Breast epithelium (tissue), 4 donors: ENCODE measurements at regions not wholly inside any gene's neighbourhood (a gene's known extent, or its start where the extent isn't known, plus 50 kb on each side); places are given as distances from the start of the nearest gene placed in this dataset.

Experiments
- DNase-seq, 2 donors: peaks; one replicate each; pipeline ENCODE4 v3.0.0-alpha.2; 2019; ENCODE audit warnings: low spot score in 2 of 2
- H3K27ac ChIP-seq, 2 donors: fragments of 200-600 bp; sonication (generic) in 1 of 2; one replicate each; pipeline ENCODE4 v1.5.1; 2016 to 2019; ENCODE audit warnings: mild to moderate bottlenecking in 1 of 2
- H3K27me3 ChIP-seq, 2 donors: fragments of 200-600 bp; sonication (generic) in 1 of 2; one replicate each; pipeline versions ENCODE4 v1.5.1 to v1.6.0; 2017 to 2019; ENCODE audit warnings: control low read depth in 1 of 2, mild to moderate bottlenecking in 1 of 2
- H3K36me3 ChIP-seq: fragments of 200-600 bp; one replicate; pipeline ENCODE4 v1.5.1; 2019
- H3K4me1 ChIP-seq, 2 donors: fragments of 200-600 bp; sonication (generic); one replicate each; pipeline ENCODE4 v1.5.1; 2016 to 2019; ENCODE audit warnings: control low read depth in 1 of 2
- H3K4me3 ChIP-seq, 3 donors: fragments of 200-600 bp; sonication (generic); 1 replicate in 2 of 3; 2 replicates in 1 of 3; pipeline ENCODE4 v1.5.1; 2016 to 2019; ENCODE audit warnings: mild to moderate bottlenecking in 3 of 3, moderate library complexity in 2 of 3
- H3K9me3 ChIP-seq, 2 donors: fragments of 200-600 bp; sonication (generic) in 1 of 2; one replicate each; pipeline ENCODE4 v1.5.1; 2016 to 2019; ENCODE audit warnings: control low read depth in 1 of 2
- CTCF ChIP-seq, 3 donors: fragments of 450-650 bp; IDR thresholded peaks; one replicate each; pipeline ENCODE4 v1.5.1; 2016 to 2017; ENCODE audit warnings: antibody characterized with exemption in 3 of 3, mild to moderate bottlenecking in 3 of 3, moderate library complexity in 3 of 3
- POLR2A ChIP-seq: fragments of 450-650 bp; IDR thresholded peaks from one replicate; pipeline ENCODE4 v1.6.1; 2016; ENCODE audit warnings: antibody characterized with exemption, mild to moderate bottlenecking, moderate library complexity
- POLR2AphosphoS5 ChIP-seq, 3 donors: sonication (generic); formaldehyde crosslinking; IDR thresholded peaks; one replicate each; pipeline ENCODE4 v1.6.1; 2017; ENCODE audit warnings: antibody characterized with exemption in 3 of 3
- intact Hi-C: fragments of 100-400 bp; cut with DNase I; formaldehyde crosslinking; loops from one replicate; pipeline ENCODE4 v1.15.1; 2023; ENCODE audit warnings: low total_unique reads

- no peaks in the 10 kb centered on the region for H3K4me1 ChIP-seq
- no peak for TF ChIP-seq POLR2A
- no peak for TF ChIP-seq CTCF (IDR thresholded peaks at IDR 0.05)
- TF ChIP-seq POLR2AphosphoS5 (IDR thresholded peaks at IDR 0.05), result no peak
- H3K27ac ChIP-seq, result no peak overlapping the region
- no peak overlapping the region for H3K4me3 ChIP-seq
- no peaks in the 10 kb centered on the region for H3K36me3 ChIP-seq
- intact Hi-C loops, result no loop called here
- no peaks in the 10 kb centered on the region for H3K27me3 ChIP-seq
- no peak for DNase-seq
- no peaks in the 10 kb centered on the region for H3K9me3 ChIP-seq
These were observed 87.8 kb downstream of the ATP1A1 start for GRCh38 chr1:116460783-116461376.

GRCh38 chr1:116461723-116462122 is 88.7 kb downstream of the ATP1A1 start:
- Histone ChIP-seq H3K9me3 (no peaks in the 10 kb centered on the region), H3K4me3 (no peak overlapping the region), H3K4me1 (no peaks in the 10 kb centered on the region), H3K27me3 (no peaks in the 10 kb centered on the region), H3K27ac (no peak overlapping the region), H3K36me3 (no peaks in the 10 kb centered on the region)
- DNase-seq, result no peak
- intact Hi-C loops, result no loop called here
- TF ChIP-seq POLR2A (no peak), POLR2AphosphoS5 (IDR thresholded peaks at IDR 0.05) (no peak), CTCF (IDR thresholded peaks at IDR 0.05) (no peak)

GRCh38 chr1:116462722-116463121 is 89.7 kb downstream of the ATP1A1 start:
- Histone ChIP-seq H3K9me3 (no peaks in the 10 kb centered on the region), H3K4me1 (no peaks in the 10 kb centered on the region), H3K36me3 (no peaks in the 10 kb centered on the region), H3K4me3 (no peak overlapping the region), H3K27ac (no peak overlapping the region), H3K27me3 (no peaks in the 10 kb centered on the region)
- intact Hi-C loops, result no loop called here
- no peak for TF ChIP-seq POLR2A
- no peak for TF ChIP-seq POLR2AphosphoS5 (IDR thresholded peaks at IDR 0.05)
- no peak for TF ChIP-seq CTCF (IDR thresholded peaks at IDR 0.05)
- no peak for DNase-seq

- no peak for DNase-seq
- H3K36me3 ChIP-seq, result no peaks in the 10 kb centered on the region
- H3K27me3 ChIP-seq, result no peaks in the 10 kb centered on the region
- TF ChIP-seq POLR2A (no peak), CTCF (IDR thresholded peaks at IDR 0.05) (no peak), POLR2AphosphoS5 (IDR thresholded peaks at IDR 0.05) (no peak)
- H3K27ac ChIP-seq, result no peak overlapping the region
- H3K4me1 ChIP-seq, result no peaks in the 10 kb centered on the region
- intact Hi-C loops, result no loop called here
- no peaks in the 10 kb centered on the region for H3K9me3 ChIP-seq
- H3K4me3 ChIP-seq, result no peak overlapping the region
These were observed 90.7 kb downstream of the ATP1A1 start for GRCh38 chr1:116463730-116464129.
